ENCODE measurements at regions not wholly inside any gene's neighbourhood (a gene's known extent, or its start where the extent isn't known, plus 50 kb on each side); places are given as distances from the start of the nearest gene placed in this dataset.

DNA sequence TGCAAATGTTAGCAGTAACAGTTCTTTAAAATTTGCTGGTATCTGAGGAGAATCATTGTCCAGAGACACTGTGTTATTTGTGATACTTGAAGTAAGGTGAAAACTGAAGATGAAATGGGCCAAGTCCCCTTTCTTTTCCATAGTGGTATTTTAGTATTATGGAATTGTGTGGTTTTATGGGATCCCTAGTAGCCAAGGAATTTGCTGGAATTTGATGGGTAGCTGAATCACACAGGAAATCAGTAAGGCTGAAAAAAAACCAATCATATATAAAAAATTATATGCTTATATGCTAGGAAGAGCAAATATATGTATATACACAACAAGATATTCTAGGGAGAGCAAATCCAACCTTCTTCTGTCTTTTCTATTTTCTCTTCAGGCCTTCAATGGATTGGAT is 54.2 kb upstream of the TACR1 start:
- H3K4me3 ChIP-seq, result no peak overlapping the region
- TF ChIP-seq, protein P1, sequence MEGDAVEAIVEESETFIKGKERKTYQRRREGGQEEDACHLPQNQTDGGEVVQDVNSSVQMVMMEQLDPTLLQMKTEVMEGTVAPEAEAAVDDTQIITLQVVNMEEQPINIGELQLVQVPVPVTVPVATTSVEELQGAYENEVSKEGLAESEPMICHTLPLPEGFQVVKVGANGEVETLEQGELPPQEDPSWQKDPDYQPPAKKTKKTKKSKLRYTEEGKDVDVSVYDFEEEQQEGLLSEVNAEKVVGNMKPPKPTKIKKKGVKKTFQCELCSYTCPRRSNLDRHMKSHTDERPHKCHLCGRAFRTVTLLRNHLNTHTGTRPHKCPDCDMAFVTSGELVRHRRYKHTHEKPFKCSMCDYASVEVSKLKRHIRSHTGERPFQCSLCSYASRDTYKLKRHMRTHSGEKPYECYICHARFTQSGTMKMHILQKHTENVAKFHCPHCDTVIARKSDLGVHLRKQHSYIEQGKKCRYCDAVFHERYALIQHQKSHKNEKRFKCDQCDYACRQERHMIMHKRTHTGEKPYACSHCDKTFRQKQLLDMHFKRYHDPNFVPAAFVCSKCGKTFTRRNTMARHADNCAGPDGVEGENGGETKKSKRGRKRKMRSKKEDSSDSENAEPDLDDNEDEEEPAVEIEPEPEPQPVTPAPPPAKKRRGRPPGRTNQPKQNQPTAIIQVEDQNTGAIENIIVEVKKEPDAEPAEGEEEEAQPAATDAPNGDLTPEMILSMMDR (IDR thresholded peaks at IDR 0.05), result no peak
- no peak for DNase-seq (ENCODE audit: low spot score)
- H3K27ac ChIP-seq, result no peak overlapping the region

DNA sequence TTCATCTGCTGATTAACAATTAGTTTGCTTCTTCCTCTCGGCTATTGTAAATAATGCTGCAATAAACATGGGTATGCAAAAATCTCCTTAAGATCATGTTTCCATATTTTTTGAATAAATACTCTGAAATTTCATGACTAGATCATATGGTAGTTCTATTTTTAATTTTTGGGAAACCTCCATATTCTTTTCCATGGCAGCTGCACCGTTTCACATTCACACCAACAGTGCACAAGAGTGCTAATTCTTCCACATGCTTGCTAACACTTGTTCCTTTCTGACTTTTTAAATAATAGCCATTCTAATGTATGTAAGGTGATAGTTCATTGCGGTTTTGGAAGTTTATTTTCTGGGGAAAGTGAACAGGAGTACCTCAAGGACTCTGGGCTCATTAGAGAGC is 52.6 kb upstream of the TACR1 start:
- TF ChIP-seq, protein P1 (IDR thresholded peaks at IDR 0.05), result no peak
- no peak overlapping the region for H3K4me3 ChIP-seq
- no peak overlapping the region for H3K27ac ChIP-seq
- no peak for DNase-seq (ENCODE audit: low spot score)
